ENCODE measurements at regions not wholly inside any gene's neighbourhood (a gene's known extent, or its start where the extent isn't known, plus 50 kb on each side); places are given as distances from the start of the nearest gene placed in this dataset.

GRCh38 chr13:72198042-72198441 is 331.0 kb upstream of the DACH1 start:
- TF ChIP-seq CTCF (IDR thresholded peaks at IDR 0.05) (no peak), POLR2A (IDR thresholded peaks at IDR 0.05) (no peak)

Measured in Peyer's patch (tissue), 4 donors.